ENCODE measurements at regions not wholly inside any gene's neighbourhood (a gene's known extent, or its start where the extent isn't known, plus 50 kb on each side); places are given as distances from the start of the nearest gene placed in this dataset.

GRCh38 chr2:105521176-105521575 is 122.3 kb upstream of the FHL2 start:
- POLR2A ChIA-PET (ENCODE audit: partially characterized antibody) = interaction anchor here (0.7 to 2.2 kb wide), 3 partner anchors 93 to 183 kb away, joined by 3 to 6 read pairs (median 3); partner anchors contain the start of genes C2orf49 and FHL2
- no peak for DNase-seq (ENCODE audit: low read depth in 1 of 2, low spot score in 2 of 2)
- Histone ChIP-seq H3K18ac (ENCODE audit: extremely low read depth, low read length) (no peak overlapping the region), H2AK5ac (ENCODE audit: low read depth, low read length) (no peak overlapping the region), H4K8ac (ENCODE audit: extremely low read depth, insufficient read depth, low read length) (no peak overlapping the region), H2BK5ac (ENCODE audit: low read depth, low read length) (no peak overlapping the region), H3K4me3 (ENCODE audit: extremely low read depth in 1 of 4, insufficient read depth in 2 of 4, low read depth in 3 of 4, low read length in 4 of 4) (no peak overlapping the region), H3K9ac (replicated peaks in 1 of 4; ENCODE audit: extremely low read depth in 1 of 4, low read depth in 3 of 4, low read length in 3 of 4) (no peak overlapping the region), H3K23me2 (ENCODE audit: low read depth, low read length) (no peaks in the 10 kb centered on the region), H2AFZ (ENCODE audit: low read length) (no peak overlapping the region), H3K23ac (ENCODE audit: insufficient read length) (no peak overlapping the region), H4K91ac (replicated peaks; ENCODE audit: insufficient read length, low read length) (no peak overlapping the region), H4K5ac (ENCODE audit: insufficient read length, low read depth, low read length) (no peak overlapping the region), H3K4me1 (replicated peaks in 1 of 4; ENCODE audit: control insufficient read depth in 3 of 4, insufficient read depth in 4 of 4, low read length in 3 of 4) (no peaks in the 10 kb centered on the region), H3K27ac (ENCODE audit: low read depth, low read length) (no peak overlapping the region), H2BK12ac (ENCODE audit: low read depth, low read length) (no peak overlapping the region), H3K27me3 (replicated peaks in 1 of 4; ENCODE audit: control insufficient read depth in 3 of 4, extremely low read depth in 1 of 4, insufficient read depth in 3 of 4, low read length in 3 of 4) (no peaks in the 10 kb centered on the region), H2BK20ac (ENCODE audit: low read length) (no peak overlapping the region), H3K9me3 (ENCODE audit: insufficient read depth in 2 of 2, low read depth in 1 of 2, low read length in 1 of 2) (no peaks in the 10 kb centered on the region), H3K14ac (ENCODE audit: insufficient read length) (no peak overlapping the region), H3K4ac (replicated peaks; ENCODE audit: insufficient read length, low read depth, low read length) (no peak overlapping the region), H2BK120ac (replicated peaks; ENCODE audit: low read depth, low read length) (no peak overlapping the region), H3K4me2 (ENCODE audit: insufficient read depth in 1 of 2, low read depth in 2 of 2, low read length in 2 of 2) (no peak overlapping the region), H3K56ac (replicated peaks; ENCODE audit: insufficient read length, low read depth, low read length) (no peak overlapping the region), H3K79me1 (ENCODE audit: low read depth, low read length) (no peaks in the 10 kb centered on the region), H3K79me2 (ENCODE audit: control insufficient read depth in 1 of 2, insufficient read depth in 2 of 2, low read length in 2 of 2) (no peaks in the 10 kb centered on the region), H3K36me3 (ENCODE audit: control insufficient read depth in 2 of 4, insufficient read depth in 4 of 4, low read length in 3 of 4) (no peaks in the 10 kb centered on the region), H4K20me1 (replicated peaks in 1 of 2; ENCODE audit: control insufficient read depth in 1 of 2, insufficient read depth in 2 of 2, low read length in 2 of 2) (no peaks in the 10 kb centered on the region), H2BK15ac (ENCODE audit: low read length) (no peak overlapping the region)
- TF ChIP-seq CHD1 (IDR thresholded peaks at IDR 0.05; ENCODE audit: low read depth, low read length) (no peak), RAD21 (IDR thresholded peaks at IDR 0.05 in 1 of 2, conservative IDR thresholded peaks at IDR 0.05 in 1 of 2; ENCODE audit: low read depth in 2 of 2, low read length in 2 of 2) (peak in 1 of 2 experiments; percentile 71), CTCF (IDR thresholded peaks at IDR 0.05; ENCODE audit: control extremely low read depth in 1 of 3, insufficient read depth in 1 of 3, low read depth in 1 of 3, low read length in 3 of 3) (peak in 1 of 3 experiments; percentile 32; a peak in 1 of 4 replicates), CHD2 (IDR thresholded peaks at IDR 0.05; ENCODE audit: low read length) (no peak)
- FAIRE-seq = peak; percentile 55
- 0% methylated on average over 1 of the region's 1 CpG; no CpG with 5 or more reads in 1 of the 2 experiments for WGBS, 2 experiments (ENCODE audit: extremely low coverage in 1 of 2, insufficient coverage in 1 of 2, insufficient read length in 1 of 2, insufficient replicate concordance in 2 of 2, low coverage in 1 of 2, low lambda C conversion rate in 2 of 2, missing lambda C conversion rate in 1 of 2)
- CTCF ChIA-PET (ENCODE audit: partially characterized antibody) = interaction anchor here (0.6 to 11.2 kb wide), 36 partner anchors 10 to 448 kb away, joined by 3 to 122 read pairs (median 4); partner anchors contain the start of gene FHL2
